Activated CD8-positive, alpha-beta memory T cell treated with anti-CD3 and anti-CD28 coated beads, Interleukin-2, amount 10 ng/mL, durations not matched to agents 7 days and 5 days (primary cell): ENCODE measurements at regions not wholly inside any gene's neighbourhood (a gene's known extent, or its start where the extent isn't known, plus 50 kb on each side); places are given as distances from the start of the nearest gene placed in this dataset.

Source experiments
- ATAC-seq: fragments of 150-1000 bp; cut with Tn5 transposase; one replicate; pipeline ENCODE4 v1.10.0; 2021; ENCODE audit warnings: moderate library complexity
- CTCF ChIA-PET: fragments of 350-600 bp; sonication (Branson Sonifier 250); formaldehyde crosslinking; loops from one replicate; lab custom pipeline; 2021; ENCODE audit warnings: antibody characterized with exemption; lab: Charles Lee
- DNase-seq: peaks from one replicate; pipeline ENCODE4 v3.0.0-alpha.2; 2020
- H3K27ac Mint-ChIP-seq: one replicate; pipeline ENCODE4 v1.8.0; 2021; ENCODE audit warnings: mild to moderate bottlenecking, mixed read lengths
- H3K27me3 Mint-ChIP-seq: one replicate; pipeline ENCODE4 v1.8.0; 2021; ENCODE audit warnings: mixed read lengths
- H3K36me3 Mint-ChIP-seq: one replicate; pipeline ENCODE4 v1.8.0; 2021; ENCODE audit warnings: mild to moderate bottlenecking, mixed read lengths
- H3K4me1 Mint-ChIP-seq: one replicate; pipeline ENCODE4 v1.8.0; 2021; ENCODE audit warnings: mixed read lengths
- H3K4me3 Mint-ChIP-seq: one replicate; pipeline ENCODE4 v1.8.0; 2021; ENCODE audit warnings: mild to moderate bottlenecking, moderate library complexity, mixed read lengths
- H3K9me3 Mint-ChIP-seq: one replicate; pipeline ENCODE4 v1.8.0; 2022; ENCODE audit warnings: low read depth, mixed read lengths

DNA sequence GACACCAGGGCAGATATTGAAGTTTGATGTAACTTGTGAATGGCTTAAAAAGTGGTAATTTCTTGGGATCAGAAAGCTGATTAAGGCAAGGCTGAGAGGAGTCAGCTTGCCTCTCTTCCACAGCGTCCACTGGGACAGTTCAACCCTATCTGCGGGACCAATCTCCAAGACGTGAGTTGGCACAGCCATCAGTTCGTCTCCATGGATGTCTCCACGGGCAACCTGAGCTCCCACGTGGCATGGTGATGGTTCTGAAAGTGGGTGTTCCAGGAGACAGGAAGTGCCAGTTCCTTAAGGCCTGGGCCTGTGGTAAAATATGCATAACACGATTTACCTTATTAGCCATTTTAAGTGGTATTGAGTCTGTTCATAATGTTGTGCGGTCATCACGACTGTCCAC, 67.9 kb upstream of the BHLHE23 start:
- no peaks in the 10 kb centered on the region for H3K4me1 Mint-ChIP-seq
- no peaks in the 10 kb centered on the region for H3K36me3 Mint-ChIP-seq
- H3K27me3 Mint-ChIP-seq, result peaks cover 29% of the 10 kb centered on the region
- no peak overlapping the region for H3K4me3 Mint-ChIP-seq
- DNase-seq (no peak), ATAC-seq (no peak)
- CTCF ChIA-PET, result no interaction called here
- peaks cover 4% of the 10 kb centered on the region for H3K9me3 Mint-ChIP-seq
- no peak overlapping the region for H3K27ac Mint-ChIP-seq

DNA sequence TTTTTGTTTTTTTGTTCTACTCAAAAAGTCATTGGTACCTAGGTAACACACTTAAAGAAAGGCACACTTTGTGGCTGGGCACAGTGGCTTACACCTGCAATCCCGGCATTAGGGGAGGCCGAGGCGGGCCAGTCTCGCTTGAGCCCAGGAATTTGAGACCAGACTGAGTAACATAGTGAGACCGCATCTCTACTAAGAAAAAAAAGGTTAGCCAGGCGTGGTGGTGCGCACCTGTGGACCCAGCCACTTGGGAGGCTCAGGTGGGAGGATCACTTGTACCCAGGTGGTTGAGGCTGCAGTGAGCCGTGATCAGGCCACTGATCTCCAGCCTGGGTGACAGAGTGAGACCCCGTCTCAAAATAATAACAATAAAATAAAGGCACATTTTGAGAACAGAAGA, 67.4 kb upstream of the BHLHE23 start:
- H3K27me3 Mint-ChIP-seq, result peaks cover 29% of the 10 kb centered on the region
- DNase-seq (no peak), ATAC-seq (no peak)
- peaks cover 4% of the 10 kb centered on the region for H3K9me3 Mint-ChIP-seq
- no peak overlapping the region for H3K4me3 Mint-ChIP-seq
- CTCF ChIA-PET, result no interaction called here
- no peaks in the 10 kb centered on the region for H3K36me3 Mint-ChIP-seq
- H3K27ac Mint-ChIP-seq, result no peak overlapping the region
- no peaks in the 10 kb centered on the region for H3K4me1 Mint-ChIP-seq

DNA sequence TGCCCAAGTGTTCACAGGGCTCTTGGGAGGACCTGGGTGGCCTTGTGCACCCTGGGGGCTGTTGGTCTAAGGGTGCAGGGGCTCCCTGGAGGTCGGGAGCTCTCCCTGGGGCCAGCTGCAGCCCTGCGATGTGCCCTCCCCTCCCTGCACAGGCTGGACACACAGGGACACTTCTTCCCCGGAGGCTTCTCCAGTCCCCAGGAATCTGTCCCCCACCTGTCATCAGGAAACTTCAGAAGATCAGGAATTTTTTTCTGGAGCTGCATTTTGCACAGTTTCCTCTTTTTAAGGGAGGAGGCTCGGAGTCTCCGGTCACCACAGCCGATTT, 66.9 kb upstream of the BHLHE23 start:
- Mint-ChIP-seq H3K27me3 (peaks cover 29% of the 10 kb centered on the region), H3K4me3 (no peak overlapping the region), H3K27ac (no peak overlapping the region), H3K9me3 (peaks cover 4% of the 10 kb centered on the region), H3K4me1 (no peaks in the 10 kb centered on the region), H3K36me3 (no peaks in the 10 kb centered on the region)
- DNase-seq, result no peak
- no peak for ATAC-seq
- CTCF ChIA-PET, result no interaction called here

DNA sequence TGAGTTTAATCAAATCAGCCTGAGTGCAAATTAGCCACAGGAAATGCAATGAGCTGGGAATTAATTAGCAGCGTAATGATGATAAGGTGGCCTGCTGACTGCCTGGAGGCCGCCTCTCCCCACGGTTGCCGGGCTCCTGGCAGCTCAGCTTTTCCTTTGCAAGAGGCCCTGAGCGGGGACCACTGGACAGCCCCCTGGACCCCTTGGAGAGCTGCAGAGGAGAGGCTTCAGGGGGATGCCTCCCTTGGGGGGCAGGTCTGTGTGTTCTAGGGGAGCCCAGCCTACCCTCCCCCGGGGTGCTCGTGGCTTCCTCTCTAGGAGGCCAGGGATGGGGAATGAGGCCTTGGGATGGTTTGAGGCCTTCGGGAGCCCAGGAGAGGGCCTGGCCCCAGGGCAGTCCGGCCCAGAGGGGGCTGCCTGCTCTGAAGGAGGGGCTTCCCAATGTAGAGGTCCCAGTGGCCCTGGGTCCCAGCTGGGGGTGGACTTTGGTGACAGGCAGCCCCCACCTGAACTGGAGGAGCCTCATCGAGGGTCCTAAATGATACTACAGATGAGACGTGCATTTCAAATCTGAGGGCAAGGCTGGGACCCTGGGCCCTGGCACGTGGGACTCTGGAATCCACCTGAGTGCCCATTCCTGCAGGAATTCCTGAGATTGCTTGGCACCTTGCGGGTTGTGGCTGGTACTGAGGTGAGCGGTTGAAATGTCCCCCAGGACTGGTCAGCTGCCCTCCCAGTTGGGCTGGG, 66.4 kb upstream of the BHLHE23 start:
- ATAC-seq, result no peak
- Mint-ChIP-seq H3K4me1 (no peaks in the 10 kb centered on the region), H3K4me3 (no peak overlapping the region), H3K27me3 (peaks cover 29% of the 10 kb centered on the region), H3K36me3 (no peaks in the 10 kb centered on the region), H3K9me3 (peaks cover 4% of the 10 kb centered on the region), H3K27ac (no peak overlapping the region)
- DNase-seq, result no peak
- CTCF ChIA-PET, result no interaction called here

DNA sequence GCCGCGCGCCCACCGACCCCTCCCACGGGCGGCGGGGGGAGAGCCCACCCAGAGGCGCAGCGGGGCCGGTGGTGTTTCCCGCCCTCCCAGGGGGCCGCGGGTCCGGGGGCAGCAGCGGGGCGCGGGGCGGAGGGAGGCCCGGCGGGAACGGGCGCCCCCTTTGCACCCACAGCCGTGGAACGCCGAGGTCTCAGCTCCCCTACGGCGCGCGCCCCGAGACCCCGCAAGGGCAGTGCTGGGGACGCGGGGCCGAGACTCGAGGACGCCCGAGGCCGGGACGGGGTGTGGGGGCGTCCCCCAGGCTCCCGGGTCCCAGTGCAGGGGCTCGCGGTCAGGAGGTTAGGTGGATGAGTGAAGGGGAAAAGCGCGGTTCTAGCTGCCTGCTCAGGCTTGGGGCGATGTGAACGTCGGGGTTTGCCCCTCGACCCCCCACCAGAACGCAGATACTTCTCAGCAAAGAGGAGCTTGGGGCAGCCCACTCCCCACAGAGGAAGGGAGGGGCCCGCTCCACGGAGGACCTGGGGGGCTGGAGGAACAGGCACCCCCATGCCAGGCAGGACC, 65.5 kb upstream of the BHLHE23 start:
- no peaks in the 10 kb centered on the region for H3K36me3 Mint-ChIP-seq
- DNase-seq, result no peak

DNA sequence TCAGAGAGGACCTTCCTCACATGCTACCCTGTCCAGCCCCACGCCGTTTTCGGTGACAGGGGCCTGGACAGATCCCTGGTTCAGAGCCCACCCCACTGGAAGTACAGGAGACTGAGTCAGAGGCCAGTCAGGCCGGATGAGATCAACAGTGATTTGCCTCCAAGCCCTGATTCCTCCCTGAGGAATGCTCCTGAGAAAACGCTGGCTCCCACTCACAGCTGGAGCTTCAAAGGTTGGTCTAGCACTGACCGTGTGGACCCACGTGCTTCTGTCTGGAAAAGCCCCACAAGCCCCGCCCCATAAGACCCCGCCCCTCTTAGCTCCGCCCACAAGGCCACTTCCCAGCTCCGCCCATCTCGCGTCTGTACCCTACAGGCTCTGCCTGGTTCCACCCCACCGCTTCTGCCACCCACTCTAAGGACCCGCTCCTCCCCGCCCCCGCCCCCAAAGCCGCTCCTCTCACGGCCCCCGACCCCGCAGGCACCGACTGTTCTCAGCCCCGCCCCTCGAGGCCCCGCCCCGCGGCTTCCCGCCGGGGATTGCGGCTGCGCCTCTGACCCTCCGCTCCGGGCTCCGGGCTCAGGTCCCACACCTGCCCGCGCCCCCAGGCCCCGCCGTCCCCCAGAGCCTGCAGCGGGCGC, 64.9 kb upstream of the BHLHE23 start:
- Mint-ChIP-seq H3K27me3 (peaks cover 25% of the 10 kb centered on the region), H3K4me1 (no peaks in the 10 kb centered on the region), H3K36me3 (no peaks in the 10 kb centered on the region), H3K27ac (no peak overlapping the region), H3K9me3 (no peaks in the 10 kb centered on the region), H3K4me3 (no peak overlapping the region)
- CTCF ChIA-PET, result no interaction called here
- DNase-seq (no peak), ATAC-seq (no peak)

More for the DNA sequence above, 65.5 kb upstream of the BHLHE23 start:
- CTCF ChIA-PET, result no interaction called here
- ATAC-seq, result no peak
- H3K4me3 Mint-ChIP-seq, result no peak overlapping the region
- H3K27ac Mint-ChIP-seq, result no peak overlapping the region
- peaks cover under 1% of the 10 kb centered on the region for H3K9me3 Mint-ChIP-seq
- peaks cover 26% of the 10 kb centered on the region for H3K27me3 Mint-ChIP-seq
- no peaks in the 10 kb centered on the region for H3K4me1 Mint-ChIP-seq

DNA sequence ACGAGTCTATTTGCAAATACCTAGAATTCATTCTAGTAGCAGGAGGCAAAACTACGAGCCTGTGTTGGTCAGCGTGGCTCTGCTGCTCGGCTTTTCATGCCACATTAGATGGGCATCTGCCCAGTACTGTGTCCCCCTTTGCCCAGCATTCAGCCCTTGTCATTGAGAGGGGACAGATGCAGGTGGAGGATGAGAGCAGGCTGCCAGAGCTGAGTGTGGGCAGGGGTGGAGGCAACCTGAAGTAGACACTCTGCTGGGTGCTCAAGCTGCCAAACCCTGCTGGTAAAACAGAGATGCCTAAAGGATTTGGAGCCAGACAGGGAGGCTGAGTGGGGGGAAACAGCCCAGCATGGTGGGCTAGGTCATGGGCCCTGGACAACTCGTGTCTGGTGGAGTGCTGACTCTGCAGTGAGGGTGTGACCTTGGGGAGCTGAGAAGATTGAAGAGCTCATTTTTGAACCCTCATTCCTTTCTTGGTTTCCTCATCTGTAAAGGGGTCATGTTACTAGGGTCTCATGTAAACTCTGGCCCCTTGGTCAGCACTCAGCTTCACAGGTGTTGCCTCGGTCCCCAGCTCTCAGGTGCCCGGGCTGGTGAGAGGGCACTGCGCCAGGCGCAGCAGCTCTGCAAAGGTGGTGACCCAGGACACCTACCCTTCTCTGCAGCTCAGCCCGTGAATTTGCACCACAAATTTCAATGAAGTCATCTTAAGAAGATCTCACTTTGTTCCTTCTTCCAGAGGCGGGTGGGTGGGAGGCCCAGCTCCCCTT, 64.2 kb upstream of the BHLHE23 start:
- no peak overlapping the region for H3K4me3 Mint-ChIP-seq
- CTCF ChIA-PET, result no interaction called here
- H3K27me3 Mint-ChIP-seq, result peaks cover 25% of the 10 kb centered on the region
- no peak overlapping the region for H3K27ac Mint-ChIP-seq
- DNase-seq (no peak), ATAC-seq (no peak)
- H3K9me3 Mint-ChIP-seq, result no peaks in the 10 kb centered on the region
- no peaks in the 10 kb centered on the region for H3K4me1 Mint-ChIP-seq
- no peaks in the 10 kb centered on the region for H3K36me3 Mint-ChIP-seq

DNA sequence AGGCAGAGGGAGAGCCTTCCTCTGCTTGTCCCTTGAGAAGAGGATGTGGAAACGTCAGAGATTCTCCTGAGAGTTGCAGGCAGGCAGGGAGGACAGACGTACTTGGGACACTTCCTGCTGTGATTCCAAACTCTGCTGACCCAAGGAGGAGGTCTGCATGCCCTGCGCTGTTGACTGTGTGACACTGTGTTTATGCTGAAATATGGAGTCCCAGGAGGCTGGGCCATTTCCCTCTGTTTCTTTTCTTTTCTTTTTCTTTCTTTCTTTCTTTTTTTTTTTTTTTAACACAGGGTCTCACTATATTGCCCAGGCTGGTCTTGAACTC, 63.5 kb upstream of the BHLHE23 start:
- ATAC-seq (no peak), DNase-seq (no peak)
- Mint-ChIP-seq H3K27ac (no peak overlapping the region), H3K4me1 (no peaks in the 10 kb centered on the region), H3K36me3 (no peaks in the 10 kb centered on the region), H3K4me3 (no peak overlapping the region), H3K9me3 (no peaks in the 10 kb centered on the region), H3K27me3 (peaks cover 25% of the 10 kb centered on the region)
- CTCF ChIA-PET, result no interaction called here

DNA sequence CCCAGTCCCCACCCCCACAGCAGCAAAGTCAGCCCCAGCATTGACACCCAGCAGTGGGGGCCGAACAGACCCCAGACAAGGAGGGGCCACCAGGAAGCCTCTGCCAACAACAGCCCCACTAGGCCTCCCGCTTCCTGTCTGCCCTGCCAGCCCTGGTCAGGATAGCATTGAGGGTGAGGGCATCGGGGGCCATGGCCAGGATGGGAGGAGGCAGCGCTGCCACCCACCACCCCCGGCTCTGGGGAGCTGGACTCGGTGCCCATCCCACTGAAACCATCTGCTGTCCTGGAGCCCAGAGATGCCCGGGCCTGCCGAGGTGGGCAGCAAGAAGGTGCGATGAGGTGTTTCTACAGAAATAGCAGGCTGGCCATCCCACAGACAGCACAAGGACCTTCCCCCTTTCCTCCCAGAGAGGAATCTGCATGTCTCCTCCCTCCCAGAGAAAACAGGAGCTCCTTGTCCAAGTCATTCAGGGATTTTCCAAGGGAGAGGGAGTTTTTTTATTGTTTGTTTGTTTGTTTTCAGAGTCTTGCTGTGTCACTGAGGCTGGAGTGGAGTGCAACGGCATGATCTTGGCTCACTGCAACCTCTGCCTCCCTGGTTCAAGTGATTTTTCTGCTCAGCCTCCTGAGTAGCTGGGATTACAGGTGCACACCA, 62.1 kb upstream of the BHLHE23 start:
- Mint-ChIP-seq H3K36me3 (no peaks in the 10 kb centered on the region), H3K27me3 (peaks cover 24% of the 10 kb centered on the region), H3K27ac (no peak overlapping the region), H3K9me3 (no peaks in the 10 kb centered on the region), H3K4me1 (no peaks in the 10 kb centered on the region), H3K4me3 (no peak overlapping the region)
- CTCF ChIA-PET, result no interaction called here
- ATAC-seq (no peak), DNase-seq (no peak)

DNA sequence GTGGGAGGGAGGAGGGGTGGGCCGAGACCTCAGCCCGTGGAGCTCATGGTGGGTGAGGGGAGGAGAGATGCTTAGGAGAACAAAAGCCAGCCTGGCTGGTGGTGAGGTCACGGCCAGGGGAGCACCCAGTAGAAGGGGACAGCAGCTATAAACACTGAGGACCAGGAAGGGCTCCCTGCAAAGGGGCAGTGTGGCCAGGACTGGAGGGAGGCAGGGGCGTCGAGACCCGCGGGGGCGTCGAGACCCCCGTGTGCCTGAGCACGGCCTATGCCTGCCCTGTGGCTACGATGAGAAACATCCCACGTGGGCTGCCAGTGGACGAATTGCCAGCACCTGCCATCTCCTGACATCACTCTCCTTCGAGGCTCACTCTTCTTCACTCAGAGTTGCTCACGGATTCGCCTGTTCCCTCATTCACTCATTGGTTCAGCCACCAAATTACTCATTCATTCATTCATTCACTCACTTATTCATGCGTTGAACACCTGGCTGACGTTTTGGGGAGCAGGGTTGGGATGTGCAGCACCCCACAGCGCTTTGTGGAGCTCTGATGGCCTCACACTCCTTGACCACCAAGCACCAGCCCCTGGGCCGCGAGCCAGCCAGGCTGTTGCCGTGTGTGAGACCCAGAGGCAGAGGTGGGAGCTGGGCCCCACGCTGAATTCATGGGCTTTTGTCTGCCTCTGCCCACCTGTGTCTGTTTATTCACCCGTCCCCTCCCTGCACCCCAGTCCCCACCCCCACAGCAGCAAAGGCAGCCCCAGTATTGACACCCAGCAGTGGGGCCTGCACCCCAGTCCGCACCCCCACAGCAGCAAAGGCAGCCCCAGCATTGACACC, 61.2 kb upstream of the BHLHE23 start:
- Mint-ChIP-seq H3K4me1 (no peaks in the 10 kb centered on the region), H3K9me3 (no peaks in the 10 kb centered on the region), H3K27ac (no peak overlapping the region), H3K36me3 (no peaks in the 10 kb centered on the region), H3K27me3 (peaks cover 21% of the 10 kb centered on the region), H3K4me3 (no peak overlapping the region)
- CTCF ChIA-PET, result no interaction called here
- ATAC-seq (no peak), DNase-seq (no peak)

DNA sequence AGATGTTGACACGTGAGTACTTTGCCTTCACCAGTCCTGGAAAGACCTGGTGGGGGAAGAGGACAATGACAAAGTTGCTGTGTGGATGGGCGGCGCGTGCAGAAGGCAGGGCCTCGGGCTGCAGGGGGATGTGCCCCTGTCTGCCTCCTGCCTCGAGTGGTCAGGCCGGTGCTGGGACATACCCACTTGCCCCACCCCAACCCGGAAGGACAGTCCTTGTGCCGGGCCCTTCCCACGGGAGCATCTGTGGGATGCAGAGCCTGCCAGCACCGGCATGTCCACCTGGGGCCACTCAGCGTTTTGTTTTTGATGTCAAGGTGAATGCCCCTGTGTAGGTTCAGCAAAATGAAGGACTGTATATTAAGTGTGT, 60.5 kb upstream of the BHLHE23 start:
- CTCF ChIA-PET, result no interaction called here
- Mint-ChIP-seq H3K27me3 (peaks cover 15% of the 10 kb centered on the region), H3K4me1 (no peaks in the 10 kb centered on the region), H3K9me3 (no peaks in the 10 kb centered on the region), H3K4me3 (no peak overlapping the region), H3K27ac (no peak overlapping the region), H3K36me3 (no peaks in the 10 kb centered on the region)
- no peak for ATAC-seq
- DNase-seq, result no peak

DNA sequence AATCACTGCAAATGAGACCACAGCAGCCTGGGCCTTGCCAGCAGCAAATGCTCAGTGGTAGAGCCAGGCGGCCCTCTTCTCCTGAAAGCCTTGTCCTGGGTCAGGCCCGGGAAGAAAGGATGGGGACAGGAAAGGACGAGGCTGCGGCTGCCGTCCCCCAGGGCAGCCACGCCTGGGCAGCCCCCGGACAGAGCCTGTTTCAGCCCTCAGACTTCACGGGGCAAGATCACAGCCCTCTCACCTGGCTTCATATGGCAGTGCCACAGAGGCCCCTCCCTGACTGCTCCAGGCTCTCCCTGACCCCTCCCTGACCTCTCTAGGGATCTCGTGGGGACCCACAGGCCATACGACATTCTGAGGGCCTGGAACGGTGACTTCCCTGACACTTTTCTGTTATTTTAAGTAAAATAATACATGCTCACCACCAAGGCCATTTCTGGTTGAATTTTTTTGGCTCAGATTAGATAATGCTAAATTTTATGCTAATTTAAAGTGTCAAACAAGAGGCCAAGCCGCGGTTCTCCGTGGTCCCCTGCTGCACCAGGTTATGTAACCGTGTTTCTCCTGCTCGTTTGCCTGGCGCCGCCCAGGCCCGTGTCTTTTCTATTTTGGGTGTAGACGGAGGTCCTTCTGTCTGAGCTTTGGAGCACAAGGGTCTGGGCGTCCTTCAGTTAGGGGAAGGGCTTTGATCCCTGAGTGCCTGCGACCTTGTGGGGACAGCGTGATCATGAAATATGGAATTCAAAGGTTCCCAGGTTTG, 59.9 kb upstream of the BHLHE23 start:
- H3K27ac Mint-ChIP-seq, result no peak overlapping the region
- peaks cover under 1% of the 10 kb centered on the region for H3K9me3 Mint-ChIP-seq
- H3K4me3 Mint-ChIP-seq, result no peak overlapping the region
- H3K36me3 Mint-ChIP-seq, result no peaks in the 10 kb centered on the region
- CTCF ChIA-PET, result no interaction called here
- DNase-seq (no peak), ATAC-seq (no peak)
- peaks cover 15% of the 10 kb centered on the region for H3K27me3 Mint-ChIP-seq
- no peaks in the 10 kb centered on the region for H3K4me1 Mint-ChIP-seq
